GM21825 (cell line): ENCODE measurements at regions not wholly inside any gene's neighbourhood (a gene's known extent, or its start where the extent isn't known, plus 50 kb on each side); places are given as distances from the start of the nearest gene placed in this dataset.

ENCODE experiments used
- ATAC-seq: cut with Tn5 transposase; IDR thresholded peaks from one replicate; pipeline ENCODE4 v1.9.1; 2021; ENCODE audit warnings: mild to moderate bottlenecking, moderate library complexity; ENCODE audit not compliant: unreplicated experiment

- ATAC-seq = no peak
Observed at GRCh38 chr5:73312146-73312871, 136.3 kb downstream of the FOXD1 start.

- no peak for ATAC-seq
Observed at GRCh38 chr5:73311291-73312110, 137.1 kb downstream of the FOXD1 start.

DNA sequence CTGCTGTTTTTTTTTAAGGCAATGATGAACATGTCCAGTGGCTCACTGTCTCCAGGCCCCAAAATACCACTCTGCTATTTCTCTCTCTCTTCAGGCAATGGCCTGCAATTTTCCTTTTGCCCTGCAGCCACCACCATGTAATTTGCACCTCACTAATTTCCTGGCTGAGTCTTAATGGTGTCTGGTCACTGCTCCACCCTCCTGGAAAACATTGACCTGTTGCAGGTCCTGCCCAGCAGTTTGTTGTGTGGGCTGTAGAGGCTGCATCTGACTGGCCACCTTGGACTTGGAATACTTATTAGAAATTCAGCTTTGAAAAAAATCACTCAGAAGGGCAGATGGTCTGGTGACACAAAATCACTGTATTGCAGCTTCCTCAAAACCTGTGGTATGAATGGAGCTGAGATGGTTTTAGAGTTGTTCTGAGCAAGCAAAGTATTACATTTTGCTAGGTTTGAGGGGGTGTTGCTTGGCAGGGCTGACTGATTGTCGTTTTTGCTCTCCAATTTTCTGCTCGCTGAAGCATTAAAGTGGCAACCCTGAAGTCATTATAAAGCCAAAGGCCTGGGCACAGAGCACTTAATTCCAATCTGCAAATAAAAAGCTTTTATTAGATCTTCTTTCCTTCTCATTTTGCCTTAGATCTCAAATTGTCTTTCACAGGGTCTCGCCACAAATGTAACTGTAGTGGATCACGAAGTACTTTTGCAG, 134.8 kb downstream of the TMEM174 start:
- no peak for ATAC-seq

GRCh38 chr5:73306741-73307275, 133.8 kb downstream of the TMEM174 start:
- no peak for ATAC-seq

- ATAC-seq = no peak
Observed at GRCh38 chr5:73306078-73306719, 133.2 kb downstream of the TMEM174 start.

DNA sequence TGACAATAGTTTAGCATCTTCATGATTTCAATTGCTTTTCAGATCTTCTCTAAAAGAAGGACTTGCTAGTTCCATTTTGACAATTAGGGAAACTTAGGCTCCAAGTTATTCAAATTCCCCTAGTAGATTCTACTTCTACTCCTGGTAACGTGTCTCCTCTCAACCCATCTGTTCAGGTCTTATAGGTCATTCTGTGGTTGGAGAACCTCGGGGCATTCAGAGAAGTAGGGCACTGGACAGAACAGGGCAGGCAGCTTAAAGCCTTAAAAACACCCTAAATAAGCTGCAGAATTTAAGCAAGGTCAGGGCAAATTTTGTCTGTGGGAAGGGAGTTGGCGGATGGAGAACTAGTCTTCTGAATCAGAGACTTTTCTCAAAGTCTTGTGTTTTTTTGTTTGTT, 132.4 kb downstream of the TMEM174 start:
- no peak for ATAC-seq

GRCh38 chr5:73304381-73304780, 131.4 kb downstream of the TMEM174 start:
- ATAC-seq = no peak

GRCh38 chr5:73303148-73304079, 130.4 kb downstream of the TMEM174 start:
- ATAC-seq = no peak

DNA sequence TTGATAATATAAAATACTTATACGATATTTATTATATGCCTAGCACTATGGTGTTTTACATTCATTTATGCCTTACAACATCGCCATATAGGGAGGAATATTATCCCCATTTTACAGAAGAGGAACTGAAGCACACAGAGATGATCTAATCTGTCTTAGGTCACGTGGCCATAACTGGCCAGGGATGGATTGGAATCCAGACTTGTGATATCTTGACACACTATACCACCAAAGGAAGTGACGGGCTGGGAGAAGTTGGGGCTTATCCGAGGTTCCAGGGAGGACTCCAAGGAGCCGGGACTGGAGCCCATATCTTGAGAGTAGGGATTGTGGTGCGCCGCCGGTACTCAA, 129.8 kb downstream of the TMEM174 start:
- ATAC-seq = no peak

- no peak for ATAC-seq
Observed at GRCh38 chr5:73301208-73301901, 128.4 kb downstream of the TMEM174 start.

GRCh38 chr5:73300337-73301207, 127.6 kb downstream of the TMEM174 start:
- ATAC-seq = no peak

- ATAC-seq = no peak
Observed at GRCh38 chr5:73299665-73300336, 126.8 kb downstream of the TMEM174 start.

DNA sequence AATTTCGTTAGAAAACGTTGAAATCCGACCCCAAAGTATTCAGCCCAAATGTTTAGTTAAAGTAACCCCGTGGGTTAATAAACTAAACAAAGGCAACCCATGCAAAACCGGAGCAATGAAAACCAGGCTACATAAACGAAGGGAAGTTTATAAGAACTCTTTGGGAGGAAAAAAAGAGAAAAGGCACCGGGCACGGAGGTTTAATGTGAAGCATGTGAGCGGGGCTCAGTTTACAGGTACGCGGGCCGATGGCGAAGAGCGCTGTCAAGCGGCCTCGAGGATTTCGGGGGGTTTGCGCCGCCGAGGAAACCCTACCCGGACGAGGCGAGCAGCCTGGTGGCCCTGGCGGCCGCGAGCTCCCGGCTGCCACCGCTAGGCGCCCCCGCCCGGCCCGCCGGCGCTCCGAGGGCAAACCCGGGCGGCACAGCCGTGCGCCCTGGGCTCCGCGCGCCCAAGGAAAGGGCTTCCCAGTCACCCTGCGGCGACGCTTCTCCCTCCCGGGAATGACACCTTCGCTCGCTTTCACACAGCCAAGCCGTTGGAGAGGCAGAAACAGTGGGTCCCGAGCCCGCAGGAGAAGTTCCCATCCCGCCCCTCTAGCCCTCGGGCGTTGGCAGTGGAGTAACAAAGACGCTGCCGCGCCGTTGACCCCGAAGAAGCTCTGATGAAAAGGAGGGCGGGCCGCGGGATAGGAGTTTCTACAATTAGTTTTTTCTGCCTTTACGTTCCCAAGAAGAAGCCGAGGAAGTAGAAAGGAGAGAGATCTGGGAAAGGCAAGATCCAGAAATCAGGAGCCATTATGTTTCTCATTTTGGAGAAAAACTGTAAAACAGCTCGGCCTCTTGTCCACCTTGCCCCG, 126.0 kb downstream of the TMEM174 start:
- no peak for ATAC-seq

- no peak for ATAC-seq
Observed at GRCh38 chr5:73298251-73298771, 125.3 kb downstream of the TMEM174 start.

DNA sequence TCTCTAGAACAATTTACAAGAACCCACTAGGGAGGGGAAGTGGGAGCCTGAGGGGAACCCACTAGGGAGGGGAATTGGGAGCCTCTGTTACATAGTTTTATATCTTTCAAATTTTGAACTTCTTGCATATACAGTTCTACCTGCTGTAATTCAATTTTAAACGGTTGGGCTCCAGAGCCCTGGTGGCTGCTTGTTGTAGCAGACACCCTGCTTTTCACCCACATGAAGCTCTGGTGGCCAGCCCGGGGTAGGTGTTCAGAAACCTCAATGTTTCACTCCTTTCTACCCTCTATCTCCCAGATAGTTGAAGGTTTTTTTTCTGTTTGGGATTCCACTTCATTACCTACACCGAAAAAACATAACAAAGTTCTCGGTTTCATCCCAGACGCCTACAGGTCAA, 124.4 kb downstream of the TMEM174 start:
- no peak for ATAC-seq

DNA sequence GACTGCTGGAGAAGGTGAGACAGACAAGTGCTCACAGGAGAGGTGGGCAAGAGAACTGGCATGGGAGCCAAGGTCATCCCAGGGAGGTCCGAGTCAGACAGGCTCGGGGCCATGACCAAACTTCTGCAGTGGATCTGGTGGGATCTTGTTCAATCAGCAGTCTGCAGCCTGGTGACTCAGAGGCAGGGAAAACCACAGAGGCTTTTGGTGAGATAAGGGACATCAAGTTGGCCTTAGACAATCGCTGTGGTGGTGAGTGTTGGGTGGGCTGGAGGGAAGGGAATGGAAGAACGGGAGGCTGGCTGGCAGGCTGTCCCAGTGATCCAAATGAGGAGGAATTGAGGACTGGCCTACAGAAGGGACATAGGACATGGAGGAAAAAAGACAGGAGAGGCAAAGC, 123.8 kb downstream of the TMEM174 start:
- ATAC-seq = no peak

GRCh38 chr5:73295921-73296320, 122.9 kb downstream of the TMEM174 start:
- no peak for ATAC-seq
